A549 (cell line): ENCODE measurements at regions not wholly inside any gene's neighbourhood (a gene's known extent, or its start where the extent isn't known, plus 50 kb on each side); places are given as distances from the start of the nearest gene placed in this dataset.

ENCODE experiments used
- ATAC-seq, 2 experiments: fragments of 200-7000 bp in 1 of 2; fragments of >200 bp in 1 of 2; cut with Nextera tagmentation in 1 of 2; cut with Tn5 transposase in 1 of 2; 3 replicates each; pipeline versions ENCODE4 v1.8.0 to v1.9.1; 2018 to 2020; ENCODE audit warnings: mild to moderate bottlenecking in 1 of 2, moderate library complexity in 1 of 2
- CTCF ChIA-PET: fragments of 300-600 bp; sonication (Branson Sonifier 250); formaldehyde crosslinking; extraction: SDS; loops from one replicate; lab custom pipeline; 2021; ENCODE audit warnings: antibody characterized with exemption, inconsistent platforms; lab: Yijun Ruan, JAX
- POLR2A ChIA-PET: fragments of 350-600 bp; formaldehyde crosslinking; extraction: SDS; loops from one replicate; lab custom pipeline; 2021; ENCODE audit warnings: antibody characterized with exemption, inconsistent platforms; lab: Yijun Ruan, JAX
- DNase-seq, 2 experiments: peaks; one replicate each; pipeline versions ENCODE4 v3.0.0 to v3.0.0-alpha.2; 2011 to 2016; ENCODE audit warnings: low read depth in 1 of 2, low spot score in 1 of 2
- FAIRE-seq: peaks from 2 replicates; lab custom pipeline; 2011; peaks lifted over from hg19 to GRCh38; lab: Jason Lieb, UNC
- H3K27ac ChIP-seq, 2 experiments: fragments of >200 bp; sonication (Bioruptor Twin); formaldehyde crosslinking; 3 replicates each; pipeline ENCODE4 v1.5.1; 2016 to 2017
- H3K4me1 ChIP-seq: fragments of >200 bp; sonication (Bioruptor Twin); formaldehyde crosslinking; 3 replicates; pipeline ENCODE4 v1.6.1; 2016
- H3K4me2 ChIP-seq: fragments of >200 bp; sonication (Bioruptor Twin); formaldehyde crosslinking; 3 replicates; pipeline ENCODE4 v1.6.1; 2016
- H3K4me3 ChIP-seq: fragments of >200 bp; sonication (Bioruptor Twin); formaldehyde crosslinking; 3 replicates; pipeline ENCODE4 v1.5.1; 2016
- H3K9me3 ChIP-seq: fragments of >200 bp; sonication (Bioruptor Twin); formaldehyde crosslinking; 3 replicates; pipeline ENCODE4 v1.6.1; 2016
- BHLHE40 ChIP-seq: IDR thresholded peaks from 2 replicates; pipeline ENCODE4 v1.6.1; 2012; ENCODE audit warnings: low read depth, low read length, inconsistent platforms
- CBX2 ChIP-seq: fragments of 200-600 bp; sonication (generic); IDR thresholded peaks from 2 replicates; pipeline ENCODE4 v1.6.1; 2016; ENCODE audit warnings: low read depth, mild to moderate bottlenecking, borderline replicate concordance
- EP300 ChIP-seq, 2 experiments: fragments of >200 bp; sonication (Bioruptor Twin); formaldehyde crosslinking; IDR thresholded peaks; 2 replicates in 1 of 2; 3 replicates in 1 of 2; pipeline ENCODE4 v1.6.1; 2016 to 2017
- FOSB ChIP-seq: fragments of 250-450 bp; sonication (Bioruptor Pico); IDR thresholded peaks from 2 replicates; pipeline ENCODE4 v1.5.0; 2020; ENCODE audit warnings: mild to moderate bottlenecking, moderate library complexity
- FOSL2 ChIP-seq, 2 experiments: fragments of 450-650 bp in 1 of 2; fragments of >200 bp in 1 of 2; sonication (Bioruptor Twin) in 1 of 2; formaldehyde crosslinking; IDR thresholded peaks; 2 replicates each; pipeline versions ENCODE4 v1.5.0 to v1.6.1; 2016 to 2020; ENCODE audit warnings: mild to moderate bottlenecking in 1 of 2, moderate library complexity in 1 of 2
- FOXS1 ChIP-seq: fragments of 250-450 bp; sonication (Bioruptor Pico); IDR thresholded peaks from 2 replicates; pipeline ENCODE4 v1.5.0; 2020; ENCODE audit warnings: mild to moderate bottlenecking, moderate library complexity
- GATA3 ChIP-seq: IDR thresholded peaks from 2 replicates; pipeline ENCODE4 v1.6.1; 2012; ENCODE audit warnings: borderline replicate concordance
- HDAC2 ChIP-seq: fragments of 200-600 bp; sonication (generic); IDR thresholded peaks from 2 replicates; pipeline ENCODE4 v1.6.1; 2016
- HOXB5 ChIP-seq: fragments of 250-450 bp; sonication (Bioruptor Pico); IDR thresholded peaks from 2 replicates; pipeline ENCODE4 v1.5.0; 2020; ENCODE audit warnings: mild to moderate bottlenecking, moderate library complexity
- MAZ ChIP-seq: fragments of 150-350 bp; IDR thresholded peaks from 2 replicates; pipeline ENCODE4 v1.6.1; 2014; ENCODE audit warnings: antibody characterized with exemption, low read depth, low read length, borderline replicate concordance
- MYC ChIP-seq: IDR thresholded peaks from 2 replicates; pipeline ENCODE4 v1.6.1; 2012; ENCODE audit warnings: mild to moderate bottlenecking, inconsistent platforms, low read length, improper control_type of control experiment, borderline replicate concordance
- POLR2A ChIP-seq: IDR thresholded peaks from 2 replicates; pipeline ENCODE4 v1.6.1; 2012; ENCODE audit warnings: mild to moderate bottlenecking, low read length
- RARB ChIP-seq: fragments of 250-450 bp; sonication (Bioruptor Pico); IDR thresholded peaks from 2 replicates; pipeline ENCODE4 v1.8.0; 2021; ENCODE audit warnings: mild to moderate bottlenecking, moderate library complexity
- RFX5 ChIP-seq: fragments of 450-650 bp; IDR thresholded peaks from 2 replicates; pipeline ENCODE4 v1.7.1; 2014; ENCODE audit warnings: antibody characterized with exemption, mild to moderate bottlenecking, moderate library complexity
- SMC3 ChIP-seq: fragments of >200 bp; sonication (Bioruptor Twin); formaldehyde crosslinking; IDR thresholded peaks from 3 replicates; pipeline ENCODE4 v1.6.1; 2018; ENCODE audit warnings: inconsistent platforms
- SREBF2 ChIP-seq: fragments of 450-650 bp; IDR thresholded peaks from 2 replicates; pipeline ENCODE4 v1.6.1; 2014; ENCODE audit warnings: mild to moderate bottlenecking, moderate library complexity
- ZSCAN20 ChIP-seq: fragments of 250-450 bp; sonication (Bioruptor Pico); IDR thresholded peaks from 2 replicates; pipeline ENCODE4 v1.8.0; 2022; ENCODE audit warnings: mild to moderate bottlenecking, moderate library complexity
- WGBS: methylation state at CpG from one replicate; pipeline ENCODE4 v1.1.6; 2017; ENCODE audit errors: missing lambda C conversion rate; 5-methylcytosine and 5-hydroxymethylcytosine counted together
- TF ChIP-seq, protein P1 (sequence below): IDR thresholded peaks from 2 replicates; pipeline ENCODE4 v1.6.1; 2012; ENCODE audit warnings: low read depth, borderline replicate concordance
- TF ChIP-seq, protein P2 (sequence below): fragments of 250-450 bp; sonication (Bioruptor Pico); IDR thresholded peaks from 2 replicates; pipeline ENCODE4 v1.5.0; 2020; ENCODE audit warnings: low read depth, mild to moderate bottlenecking, moderate library complexity
- TF ChIP-seq, protein P3 (sequence below): fragments of 200-600 bp; sonication (generic); IDR thresholded peaks from 2 replicates; pipeline ENCODE4 v1.6.1; 2016; ENCODE audit warnings: antibody characterized with exemption, mild to moderate bottlenecking, moderate library complexity

DNA sequence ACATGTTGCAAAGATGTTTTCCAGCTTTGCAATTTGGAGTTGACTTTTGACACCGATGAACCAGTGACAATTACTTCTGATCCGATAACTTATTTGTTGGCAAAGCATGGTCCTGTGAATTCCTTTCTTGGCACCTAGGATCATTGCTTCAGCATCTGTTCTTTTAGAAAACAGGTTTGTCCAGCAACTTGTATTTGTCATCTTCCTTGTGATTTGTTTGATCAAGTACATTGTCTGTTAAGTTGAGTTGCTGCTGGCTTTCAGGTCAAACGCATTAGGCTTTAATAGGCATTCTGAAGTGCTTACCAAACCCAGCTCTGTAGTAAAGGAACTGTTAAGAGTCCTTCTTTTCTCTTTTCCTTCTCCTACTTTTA is 192.4 kb upstream of the ZNF217 start:
- H3K4me1 ChIP-seq, result peaks cover 57% of the 10 kb centered on the region
- no peak for FAIRE-seq
- no peak for DNase-seq
- 12% methylated on average over 3 of the region's 3 CpGs for WGBS
- peak overlapping the region; percentile 71 for H3K4me2 ChIP-seq
- CTCF ChIA-PET, result interaction anchor here (0.9 to 4.7 kb wide), 8 partner anchors 10 to 131 kb away, joined by 3 to 31 read pairs (median 5); no protein-coding TSS in a partner anchor
- ATAC-seq, result peak; percentile 51 to 53; a peak in 4 of 6 replicates
- no peak overlapping the region for H3K4me3 ChIP-seq
- H3K9me3 ChIP-seq, result no peaks in the 10 kb centered on the region
- POLR2A ChIA-PET, result interaction anchor here (1.0 to 2.1 kb wide), 4 partner anchors 12 to 154 kb away, joined by 3 to 9 read pairs (median 4); no protein-coding TSS in a partner anchor
- TF ChIP-seq, protein P1, sequence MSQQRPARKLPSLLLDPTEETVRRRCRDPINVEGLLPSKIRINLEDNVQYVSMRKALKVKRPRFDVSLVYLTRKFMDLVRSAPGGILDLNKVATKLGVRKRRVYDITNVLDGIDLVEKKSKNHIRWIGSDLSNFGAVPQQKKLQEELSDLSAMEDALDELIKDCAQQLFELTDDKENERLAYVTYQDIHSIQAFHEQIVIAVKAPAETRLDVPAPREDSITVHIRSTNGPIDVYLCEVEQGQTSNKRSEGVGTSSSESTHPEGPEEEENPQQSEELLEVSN, result no peak; the same call in 1 of the 2 replicates
- TF ChIP-seq FOSB (CRISPR knock-in tag), result no peak
- H3K27ac ChIP-seq, result peak overlapping the region; percentile 78 to 89

DNA sequence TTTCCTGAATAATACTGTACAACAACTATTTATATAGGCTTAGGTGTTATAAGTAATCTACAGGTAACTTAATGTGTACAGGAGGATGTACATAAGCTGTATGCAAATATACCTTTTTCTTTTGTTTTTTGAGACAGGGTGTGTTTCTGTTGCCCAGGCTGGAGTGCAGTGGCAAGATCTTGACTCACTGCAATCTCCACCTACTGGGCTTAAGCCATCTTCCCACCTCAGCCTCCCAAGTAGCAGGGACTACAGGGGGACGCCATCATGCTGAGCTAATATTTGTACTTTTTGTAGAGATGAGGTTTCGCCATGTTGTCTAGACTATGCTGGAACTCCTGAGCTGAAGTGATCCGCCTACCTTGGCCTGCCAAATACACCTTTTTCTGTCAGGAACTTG is 191.7 kb upstream of the ZNF217 start:
- no peak overlapping the region for H3K4me3 ChIP-seq
- peaks cover 49% of the 10 kb centered on the region for H3K4me1 ChIP-seq
- no peak for FAIRE-seq
- CTCF ChIA-PET, result interaction anchor here (0.6 to 4.7 kb wide), 6 partner anchors 9 to 154 kb away, joined by 3 to 31 read pairs (median 4); no protein-coding TSS in a partner anchor
- peak overlapping the region; percentile 71 for H3K4me2 ChIP-seq
- peak in 1 of 2 experiments; percentile 63 for DNase-seq
- no peak for TF ChIP-seq SREBF2
- TF ChIP-seq GATA3, result no peak
- TF ChIP-seq CBX2, result no peak
- TF ChIP-seq, protein P2, sequence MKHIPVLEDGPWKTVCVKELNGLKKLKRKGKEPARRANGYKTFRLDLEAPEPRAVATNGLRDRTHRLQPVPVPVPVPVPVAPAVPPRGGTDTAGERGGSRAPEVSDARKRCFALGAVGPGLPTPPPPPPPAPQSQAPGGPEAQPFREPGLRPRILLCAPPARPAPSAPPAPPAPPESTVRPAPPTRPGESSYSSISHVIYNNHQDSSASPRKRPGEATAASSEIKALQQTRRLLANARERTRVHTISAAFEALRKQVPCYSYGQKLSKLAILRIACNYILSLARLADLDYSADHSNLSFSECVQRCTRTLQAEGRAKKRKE (CRISPR knock-in tag), result no peak
- no peak for TF ChIP-seq BHLHE40
- no peak for TF ChIP-seq HDAC2
- TF ChIP-seq FOSL2 (IDR thresholded peaks at IDR 0.05), result no peak
- TF ChIP-seq FOSL2 (CRISPR knock-in tag; IDR thresholded peaks at IDR 0.05), result no peak
- TF ChIP-seq HOXB5 (CRISPR knock-in tag), result no peak
- TF ChIP-seq, protein P3, sequence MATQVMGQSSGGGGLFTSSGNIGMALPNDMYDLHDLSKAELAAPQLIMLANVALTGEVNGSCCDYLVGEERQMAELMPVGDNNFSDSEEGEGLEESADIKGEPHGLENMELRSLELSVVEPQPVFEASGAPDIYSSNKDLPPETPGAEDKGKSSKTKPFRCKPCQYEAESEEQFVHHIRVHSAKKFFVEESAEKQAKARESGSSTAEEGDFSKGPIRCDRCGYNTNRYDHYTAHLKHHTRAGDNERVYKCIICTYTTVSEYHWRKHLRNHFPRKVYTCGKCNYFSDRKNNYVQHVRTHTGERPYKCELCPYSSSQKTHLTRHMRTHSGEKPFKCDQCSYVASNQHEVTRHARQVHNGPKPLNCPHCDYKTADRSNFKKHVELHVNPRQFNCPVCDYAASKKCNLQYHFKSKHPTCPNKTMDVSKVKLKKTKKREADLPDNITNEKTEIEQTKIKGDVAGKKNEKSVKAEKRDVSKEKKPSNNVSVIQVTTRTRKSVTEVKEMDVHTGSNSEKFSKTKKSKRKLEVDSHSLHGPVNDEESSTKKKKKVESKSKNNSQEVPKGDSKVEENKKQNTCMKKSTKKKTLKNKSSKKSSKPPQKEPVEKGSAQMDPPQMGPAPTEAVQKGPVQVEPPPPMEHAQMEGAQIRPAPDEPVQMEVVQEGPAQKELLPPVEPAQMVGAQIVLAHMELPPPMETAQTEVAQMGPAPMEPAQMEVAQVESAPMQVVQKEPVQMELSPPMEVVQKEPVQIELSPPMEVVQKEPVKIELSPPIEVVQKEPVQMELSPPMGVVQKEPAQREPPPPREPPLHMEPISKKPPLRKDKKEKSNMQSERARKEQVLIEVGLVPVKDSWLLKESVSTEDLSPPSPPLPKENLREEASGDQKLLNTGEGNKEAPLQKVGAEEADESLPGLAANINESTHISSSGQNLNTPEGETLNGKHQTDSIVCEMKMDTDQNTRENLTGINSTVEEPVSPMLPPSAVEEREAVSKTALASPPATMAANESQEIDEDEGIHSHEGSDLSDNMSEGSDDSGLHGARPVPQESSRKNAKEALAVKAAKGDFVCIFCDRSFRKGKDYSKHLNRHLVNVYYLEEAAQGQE, result no peak
- no peak for TF ChIP-seq EP300 (IDR thresholded peaks at IDR 0.05)
- no peak for TF ChIP-seq MAZ
- no peak for TF ChIP-seq FOXS1 (CRISPR knock-in tag)
- no peak for TF ChIP-seq POLR2A
- no peak for TF ChIP-seq SMC3
- no peak for TF ChIP-seq ZSCAN20
- TF ChIP-seq MYC, result no peak
- no peak for TF ChIP-seq RARB (CRISPR knock-in tag)
- TF ChIP-seq, all 56 proteins: peak for 0
- peak in 1 of 2 experiments; percentile 49; a peak in 3 of 6 replicates for ATAC-seq
- Histone ChIP-seq H3K9me3 (no peaks in the 10 kb centered on the region), H3K27ac (peak overlapping the region; percentile 78 to 89)
- POLR2A ChIA-PET, result interaction anchor here (2.1 kb wide), 1 partner anchor 11 kb away, joined by 9 read pairs; no protein-coding TSS in a partner anchor
- WGBS, result 67% methylated on average over 3 of the region's 3 CpGs

DNA sequence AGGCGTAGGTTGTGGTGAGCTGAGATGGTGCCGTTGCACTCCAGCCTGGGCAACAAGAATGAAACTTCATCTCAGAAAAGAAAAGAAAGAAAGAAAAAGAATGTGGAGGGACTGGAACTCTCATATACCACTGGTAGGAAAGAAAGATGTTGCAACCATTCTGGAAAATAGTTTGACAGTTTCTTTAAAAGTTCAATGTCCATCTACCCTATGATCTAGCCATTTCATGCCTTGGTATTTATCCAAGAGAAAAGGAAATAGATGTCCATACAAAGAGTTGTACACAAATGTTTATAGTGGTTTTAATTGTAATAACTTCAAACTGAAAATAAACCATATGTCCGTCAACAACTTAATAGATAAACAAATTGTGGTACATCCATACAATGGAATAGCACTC is 190.1 kb upstream of the ZNF217 start:
- ATAC-seq (no peak), FAIRE-seq (no peak), DNase-seq (no peak)
- WGBS, result 97% methylated on average over 3 of the region's 3 CpGs
- H3K9me3 ChIP-seq, result no peaks in the 10 kb centered on the region
- H3K4me2 ChIP-seq, result no peak overlapping the region
- no peak overlapping the region for H3K4me3 ChIP-seq
- TF ChIP-seq RFX5, result no peak
- TF ChIP-seq HOXB5 (CRISPR knock-in tag), result no peak
- peaks cover 44% of the 10 kb centered on the region for H3K4me1 ChIP-seq
- ChIA-PET POLR2A (interaction anchor here (0.6 kb wide), 1 partner anchor 19 kb away, joined by 3 read pairs; no protein-coding TSS in a partner anchor), CTCF (interaction anchor here (1.2 kb wide), 1 partner anchor 19 kb away, joined by 3 read pairs; no protein-coding TSS in a partner anchor)
- peak overlapping the region in 1 of 2 experiments; percentile 42; a peak in 1 of 6 replicates for H3K27ac ChIP-seq
